Endothelial cell of umbilical vein (primary cell): ENCODE measurements at regions not wholly inside any gene's neighbourhood (a gene's known extent, or its start where the extent isn't known, plus 50 kb on each side); places are given as distances from the start of the nearest gene placed in this dataset.

Source experiments
- BruUV-seq: library from RNA; stranded (reverse); fragments of 400-500 nt; replicated peaks from 2 replicates; lab custom pipeline; 2021; lab: Mats Ljungman, UMichigan
- CTCF ChIA-PET: fragments of 300-600, 350-600 bp; sonication (Branson Sonifier 250); formaldehyde crosslinking; loops from one replicate; lab custom pipeline; 2021; ENCODE audit warnings: antibody characterized with exemption, inconsistent platforms; lab: Charles Lee
- POLR2A ChIA-PET: fragments of 300-600, 350-600 bp; sonication (Branson Sonifier 250); formaldehyde crosslinking; loops from one replicate; lab custom pipeline; 2021; ENCODE audit warnings: antibody characterized with exemption, inconsistent platforms; lab: Charles Lee
- DNase-seq: peaks from one replicate; pipeline ENCODE4 v3.0.0-alpha.2; 2011; ENCODE audit warnings: low read depth, low spot score
- FAIRE-seq: peaks from 2 replicates; lab custom pipeline; 2011; peaks lifted over from hg19 to GRCh38; lab: Jason Lieb, UNC
- H2AFZ ChIP-seq: 2 replicates; pipeline ENCODE4 v1.6.0; 2012; ENCODE audit warnings: low read depth, low read length, control low read depth, inconsistent platforms
- H3K27ac ChIP-seq: 2 replicates; pipeline ENCODE4 v1.5.1; 2011; ENCODE audit warnings: low read depth, mild to moderate bottlenecking, control low read depth, low read length, moderate library complexity; ENCODE audit not compliant: insufficient read depth
- H3K27me3 ChIP-seq, 2 experiments: 2 replicates each; pipeline versions ENCODE4 v1.6.0 to v1.6.1; 2011; ENCODE audit warnings: low read length in 2 of 2, mixed read lengths in 1 of 2; ENCODE audit not compliant: control insufficient read depth in 2 of 2, insufficient read depth in 2 of 2
- H3K36me3 ChIP-seq, 2 experiments: 2 replicates in 1 of 2; 3 replicates in 1 of 2; pipeline ENCODE4 v1.5.1; 2011; ENCODE audit warnings: low read length in 2 of 2, mild to moderate bottlenecking in 1 of 2, moderate library complexity in 1 of 2; ENCODE audit not compliant: control insufficient read depth in 2 of 2, insufficient read depth in 2 of 2; ENCODE audit errors: extremely low read depth in 1 of 2
- H3K4me1 ChIP-seq: 3 replicates; pipeline ENCODE4 v1.5.1; 2011; ENCODE audit warnings: mild to moderate bottlenecking, low read length; ENCODE audit not compliant: control insufficient read depth, insufficient read depth; ENCODE audit errors: extremely low read depth
- H3K4me2 ChIP-seq: 2 replicates; pipeline ENCODE4 v1.6.1; 2011; ENCODE audit warnings: low read length, control low read depth, mixed read lengths; ENCODE audit not compliant: insufficient read depth
- H3K4me3 ChIP-seq, 3 experiments: fragments of 200-600 bp in 1 of 3; sonication (generic), shearing (Covaris generic) in 1 of 3; replicated peaks in 1 of 3; 2 replicates each; pipeline ENCODE4 v1.5.1; 2011 to 2016; ENCODE audit warnings: control low read depth in 3 of 3, low read length in 3 of 3, mild to moderate bottlenecking in 2 of 3, inconsistent platforms in 1 of 3, low read depth in 1 of 3, moderate library complexity in 1 of 3; ENCODE audit not compliant: insufficient read depth in 1 of 3
- H3K79me2 ChIP-seq: 2 replicates; pipeline ENCODE4 v1.6.0; 2012; ENCODE audit warnings: low read length, inconsistent platforms; ENCODE audit not compliant: control insufficient read depth, insufficient read depth
- H3K9ac ChIP-seq: replicated peaks from 2 replicates; pipeline ENCODE3; 2011; ENCODE audit warnings: low read length, control low read depth; ENCODE audit not compliant: insufficient read depth; ENCODE audit errors: extremely low read depth
- H3K9me1 ChIP-seq: replicated peaks from 3 replicates; pipeline ENCODE4 v1.6.0; 2011; ENCODE audit warnings: mild to moderate bottlenecking, low read length; ENCODE audit not compliant: control insufficient read depth, insufficient read depth; ENCODE audit errors: extremely low read depth
- H3K9me3 ChIP-seq: replicated peaks from 2 replicates; pipeline ENCODE4 v1.5.1; 2012; ENCODE audit warnings: low read length, inconsistent platforms; ENCODE audit not compliant: control insufficient read depth, insufficient read depth
- H4K20me1 ChIP-seq: replicated peaks from 2 replicates; pipeline ENCODE3; 2011; ENCODE audit warnings: mild to moderate bottlenecking, low read length; ENCODE audit not compliant: control insufficient read depth, insufficient read depth; ENCODE audit errors: extremely low read depth
- CTCF ChIP-seq, 2 donors: IDR thresholded peaks; 1 replicate in 1 of 2; 2 replicates in 1 of 2; pipeline ENCODE4 v1.5.1; 2011; ENCODE audit warnings: low read length in 2 of 2, mild to moderate bottlenecking in 2 of 2, moderate library complexity in 2 of 2, control low read depth in 1 of 2, inconsistent platforms in 1 of 2, low read depth in 1 of 2; ENCODE audit not compliant: insufficient read depth in 1 of 2; ENCODE audit errors: extremely low read depth in 1 of 2
- EZH2 ChIP-seq: IDR thresholded peaks from 2 replicates; pipeline ENCODE4 v1.6.1; 2012; ENCODE audit warnings: borderline replicate concordance, low read depth, mild to moderate bottlenecking, moderate library complexity, low read length, inconsistent platforms; ENCODE audit not compliant: severe bottlenecking
- FOS ChIP-seq: IDR thresholded peaks from 2 replicates; pipeline ENCODE4 v1.6.1; 2011; ENCODE audit warnings: mild to moderate bottlenecking, low read length, moderate library complexity, borderline replicate concordance; ENCODE audit not compliant: insufficient read depth
- GATA2 ChIP-seq: IDR thresholded peaks from 2 replicates; pipeline ENCODE4 v1.7.0; 2011; ENCODE audit warnings: low read depth, mild to moderate bottlenecking, moderate library complexity, mixed read lengths, low read length; ENCODE audit not compliant: insufficient read length, insufficient read depth
- JUN ChIP-seq: IDR thresholded peaks from 2 replicates; pipeline ENCODE4 v1.6.1; 2011; ENCODE audit warnings: borderline replicate concordance, low read depth; ENCODE audit not compliant: insufficient read length, insufficient read depth
- MAX ChIP-seq: IDR thresholded peaks from 2 replicates; pipeline ENCODE4 v1.6.1; 2011; ENCODE audit not compliant: insufficient read depth, insufficient read length
- MYC ChIP-seq: IDR thresholded peaks from one replicate; pipeline ENCODE4 v1.6.1; 2011; ENCODE audit warnings: mild to moderate bottlenecking, low read depth, low read length
- POLR2A ChIP-seq: IDR thresholded peaks from 2 replicates; pipeline ENCODE4 v1.6.1; 2012; ENCODE audit warnings: low read depth, mild to moderate bottlenecking, control low read depth, low read length
- POLR2AphosphoS5 ChIP-seq: IDR thresholded peaks from 2 replicates; pipeline ENCODE4 v1.6.1; 2012; ENCODE audit warnings: low read depth, mild to moderate bottlenecking, control low read depth, low read length, moderate library complexity; ENCODE audit not compliant: insufficient read depth
- dilution Hi-C: fragments of 300-500 bp; cut with MboI; formaldehyde crosslinking; loops from one replicate; pipeline ENCODE4 v1.15.0; 2019; ENCODE audit warnings: low sequenced_read_pairs; ENCODE audit not compliant: extremely low pct_ligation_motif_present
- intact Hi-C: fragments of 100-400 bp; cut with micrococcal nuclease; formaldehyde crosslinking; loops from one replicate; pipeline ENCODE4 v1.10.0; 2022

DNA sequence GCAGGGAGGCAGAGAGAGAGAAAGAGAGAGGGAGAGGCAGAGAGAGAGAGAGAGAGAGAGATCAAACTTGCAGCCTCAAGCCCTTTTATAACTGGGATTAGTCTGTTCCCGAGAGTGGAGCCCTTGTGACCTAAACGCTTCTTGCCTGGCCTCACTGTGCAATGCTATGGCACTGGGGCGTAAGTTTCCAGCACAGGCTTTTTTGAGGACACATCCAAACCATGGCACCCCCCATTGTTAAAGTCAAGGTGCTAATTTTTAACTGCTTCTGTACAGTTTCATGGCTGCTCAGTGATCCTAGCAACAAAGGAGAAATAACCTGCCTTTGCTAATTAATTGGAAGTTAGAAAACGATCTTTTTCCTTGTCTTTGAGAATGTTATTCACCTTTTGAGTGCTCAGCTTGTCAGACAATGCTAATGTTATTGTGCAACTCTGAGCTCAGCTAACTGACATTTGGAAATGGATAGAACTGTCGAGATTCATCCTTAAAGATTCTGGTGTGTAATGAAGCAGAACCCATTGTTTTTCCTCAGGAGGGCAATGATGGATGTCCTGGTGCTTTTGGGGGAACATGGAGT, 268.4 kb downstream of the GLRX3 start:
- Histone ChIP-seq H3K4me3 (no peak overlapping the region), H4K20me1 (no peaks in the 10 kb centered on the region), H2AFZ (no peak overlapping the region), H3K4me1 (no peaks in the 10 kb centered on the region), H3K27ac (no peak overlapping the region), H3K36me3 (no peaks in the 10 kb centered on the region), H3K27me3 (no peaks in the 10 kb centered on the region), H3K79me2 (no peaks in the 10 kb centered on the region), H3K4me2 (no peak overlapping the region), H3K9ac (no peak overlapping the region), H3K9me3 (peaks cover 6% of the 10 kb centered on the region), H3K9me1 (no peaks in the 10 kb centered on the region)
- FAIRE-seq (no peak), DNase-seq (no peak)
- BruUV-seq = no TSS peak
- CTCF ChIA-PET = no interaction called here
- intact Hi-C loops (no loop called here), dilution Hi-C loops (no loop called here)
- POLR2A ChIA-PET = no interaction called here
- no peak for TF ChIP-seq CTCF (IDR thresholded peaks at IDR 0.05; ENCODE audit: extremely low read depth in 1 of 2, insufficient read depth in 1 of 2, low read depth in 1 of 2, low read length in 2 of 2)
- TF ChIP-seq FOS = no peak

DNA sequence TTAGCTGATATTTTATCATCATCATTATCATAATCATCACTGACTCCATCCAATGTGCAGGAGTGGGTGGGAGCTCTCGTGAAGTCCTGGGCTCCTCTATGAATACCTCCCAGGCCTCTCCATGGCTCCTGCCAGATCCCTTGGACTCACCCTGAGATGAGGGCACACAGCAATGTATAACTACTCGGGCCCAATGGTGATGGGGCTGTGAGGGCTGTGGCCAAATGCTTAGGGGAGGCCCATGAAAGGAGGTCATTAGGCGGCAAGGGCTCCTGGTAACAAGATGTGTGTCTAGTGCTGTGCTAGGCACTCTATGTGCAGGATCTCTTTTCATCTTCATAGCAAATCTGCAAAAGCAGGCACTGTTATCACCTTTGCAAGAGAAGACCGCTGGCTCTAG, 270.9 kb downstream of the GLRX3 start:
- Histone ChIP-seq H3K79me2 (no peaks in the 10 kb centered on the region), H3K27me3 (no peaks in the 10 kb centered on the region), H2AFZ (no peak overlapping the region), H3K9me1 (no peaks in the 10 kb centered on the region), H3K9me3 (peaks cover 6% of the 10 kb centered on the region), H3K4me3 (no peak overlapping the region), H4K20me1 (no peaks in the 10 kb centered on the region), H3K4me1 (no peaks in the 10 kb centered on the region), H3K4me2 (no peak overlapping the region), H3K27ac (no peak overlapping the region), H3K36me3 (no peaks in the 10 kb centered on the region), H3K9ac (no peak overlapping the region)
- CTCF ChIA-PET = no interaction called here
- BruUV-seq = no TSS peak
- FAIRE-seq (no peak), DNase-seq (no peak)
- no peak for TF ChIP-seq EZH2
- TF ChIP-seq FOS = no peak
- TF ChIP-seq GATA2 = no peak
- no peak for TF ChIP-seq POLR2AphosphoS5
- no peak for TF ChIP-seq MYC
- no peak for TF ChIP-seq POLR2A
- TF ChIP-seq JUN = no peak
- TF ChIP-seq MAX = no peak
- no peak for TF ChIP-seq CTCF (IDR thresholded peaks at IDR 0.05; ENCODE audit: extremely low read depth in 1 of 2, insufficient read depth in 1 of 2, low read depth in 1 of 2, low read length in 2 of 2)
- intact Hi-C loops = no loop called here
- POLR2A ChIA-PET = no interaction called here
- dilution Hi-C loops = no loop called here
